ENCODE measurements at regions not wholly inside any gene's neighbourhood (a gene's known extent, or its start where the extent isn't known, plus 50 kb on each side); places are given as distances from the start of the nearest gene placed in this dataset.

DNA sequence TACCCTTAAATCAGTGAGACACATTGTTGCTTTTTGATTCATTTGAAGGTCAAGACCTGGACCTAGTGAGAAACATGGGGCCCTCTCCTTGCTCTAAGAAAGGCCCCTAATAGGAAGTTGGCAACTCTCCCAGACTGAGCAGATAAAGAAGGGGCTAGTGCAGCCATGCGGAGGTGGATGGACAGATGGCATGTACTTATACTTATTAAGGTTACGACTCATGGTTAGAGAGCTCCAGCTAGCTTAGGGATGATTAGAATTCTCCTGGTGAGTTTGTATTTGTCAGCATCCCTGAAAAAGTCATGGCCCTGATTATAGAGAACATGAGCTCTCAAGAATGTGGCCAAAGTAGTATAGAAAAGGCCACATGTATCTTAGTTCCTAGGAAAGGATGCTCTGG, 112.1 kb upstream of the BDNF start:
- Histone ChIP-seq H3K9me3 (replicated peaks in 1 of 2; ENCODE audit: control insufficient read depth in 1 of 2, insufficient read depth in 1 of 2, low read length in 2 of 2) (no peaks in the 10 kb centered on the region), H3K4me1 (ENCODE audit: control insufficient read depth in 1 of 2, insufficient read depth in 2 of 2, low read length in 2 of 2) (no peaks in the 10 kb centered on the region), H3K36me3 (replicated peaks in 1 of 2; ENCODE audit: control insufficient read depth in 1 of 2, insufficient read depth in 2 of 2, low read length in 2 of 2) (no peaks in the 10 kb centered on the region), H3K79me2 (ENCODE audit: insufficient read depth, low read length) (no peaks in the 10 kb centered on the region), H2AFZ (ENCODE audit: insufficient read depth, low read depth, low read length, poor library complexity, severe bottlenecking) (no peak overlapping the region), H3K27me3 (ENCODE audit: control insufficient read depth in 2 of 2, insufficient read depth in 2 of 2, low read length in 2 of 2) (no peaks in the 10 kb centered on the region), H3K4me3 (replicated peaks in 1 of 3; ENCODE audit: low read depth in 2 of 3, low read length in 3 of 3) (no peak overlapping the region), H3K4me2 (replicated peaks; ENCODE audit: extremely low read depth, low read length, poor library complexity, severe bottlenecking) (no peak overlapping the region), H3K27ac (ENCODE audit: low read depth in 1 of 2, low read length in 2 of 2) (no peak overlapping the region), H4K20me1 (ENCODE audit: insufficient read depth, low read length) (no peaks in the 10 kb centered on the region), H3K9ac (ENCODE audit: insufficient read depth, low read length, poor library complexity, severe bottlenecking) (no peak overlapping the region)
- Mint-ChIP-seq H3K9me3 (peaks cover under 1 to 17% (median 2%) of the 10 kb centered on the region in 7 donors), H3K4me3 (no peak overlapping the region), H3K27ac (no peak overlapping the region), H3K36me3 (no peaks in the 10 kb centered on the region), H3K27me3 (ENCODE audit: low read depth in 3 of 3) (peaks cover 0 to 3% (median 3%) of the 10 kb centered on the region in 3 donors), H3K4me1 (no peaks in the 10 kb centered on the region)
- TF ChIP-seq, protein P1, sequence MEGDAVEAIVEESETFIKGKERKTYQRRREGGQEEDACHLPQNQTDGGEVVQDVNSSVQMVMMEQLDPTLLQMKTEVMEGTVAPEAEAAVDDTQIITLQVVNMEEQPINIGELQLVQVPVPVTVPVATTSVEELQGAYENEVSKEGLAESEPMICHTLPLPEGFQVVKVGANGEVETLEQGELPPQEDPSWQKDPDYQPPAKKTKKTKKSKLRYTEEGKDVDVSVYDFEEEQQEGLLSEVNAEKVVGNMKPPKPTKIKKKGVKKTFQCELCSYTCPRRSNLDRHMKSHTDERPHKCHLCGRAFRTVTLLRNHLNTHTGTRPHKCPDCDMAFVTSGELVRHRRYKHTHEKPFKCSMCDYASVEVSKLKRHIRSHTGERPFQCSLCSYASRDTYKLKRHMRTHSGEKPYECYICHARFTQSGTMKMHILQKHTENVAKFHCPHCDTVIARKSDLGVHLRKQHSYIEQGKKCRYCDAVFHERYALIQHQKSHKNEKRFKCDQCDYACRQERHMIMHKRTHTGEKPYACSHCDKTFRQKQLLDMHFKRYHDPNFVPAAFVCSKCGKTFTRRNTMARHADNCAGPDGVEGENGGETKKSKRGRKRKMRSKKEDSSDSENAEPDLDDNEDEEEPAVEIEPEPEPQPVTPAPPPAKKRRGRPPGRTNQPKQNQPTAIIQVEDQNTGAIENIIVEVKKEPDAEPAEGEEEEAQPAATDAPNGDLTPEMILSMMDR (IDR thresholded peaks at IDR 0.05), result no peak
- intact Hi-C loops (cut with micrococcal nuclease), result no loop called here
- WGBS (ENCODE audit: insufficient coverage), result 100% methylated on average over 2 of the region's 2 CpGs
- no peak for DNase-seq

- H3K4me1 Mint-ChIP-seq, result no peaks in the 10 kb centered on the region
These were observed 107.3 kb upstream of the BDNF start for GRCh38 chr11:27807596-27807995.

More at GRCh38 chr11:27807596-27807995, 107.3 kb upstream of the BDNF start:
- WGBS (ENCODE audit: insufficient coverage), result no CpG with 5 or more reads among the region's 2 CpGs
- Mint-ChIP-seq H3K9me3 (peaks cover 2 to 13% (median 6%) of the 10 kb centered on the region in 7 donors), H3K27ac (no peak overlapping the region), H3K36me3 (no peaks in the 10 kb centered on the region), H3K4me3 (no peak overlapping the region), H3K27me3 (ENCODE audit: low read depth in 3 of 3) (peaks cover 0 to 3% (median 0%) of the 10 kb centered on the region in 3 donors)
- Histone ChIP-seq H3K4me3 (replicated peaks in 1 of 3; ENCODE audit: low read depth in 2 of 3, low read length in 3 of 3) (no peak overlapping the region), H2AFZ (ENCODE audit: insufficient read depth, low read depth, low read length, poor library complexity, severe bottlenecking) (no peak overlapping the region), H3K4me2 (replicated peaks; ENCODE audit: extremely low read depth, low read length, poor library complexity, severe bottlenecking) (no peak overlapping the region), H3K4me1 (ENCODE audit: control insufficient read depth in 1 of 2, insufficient read depth in 2 of 2, low read length in 2 of 2) (no peaks in the 10 kb centered on the region), H3K9me3 (replicated peaks in 1 of 2; ENCODE audit: control insufficient read depth in 1 of 2, insufficient read depth in 1 of 2, low read length in 2 of 2) (no peaks in the 10 kb centered on the region), H3K9ac (ENCODE audit: insufficient read depth, low read length, poor library complexity, severe bottlenecking) (no peak overlapping the region), H3K79me2 (ENCODE audit: insufficient read depth, low read length) (no peaks in the 10 kb centered on the region), H3K36me3 (replicated peaks in 1 of 2; ENCODE audit: control insufficient read depth in 1 of 2, insufficient read depth in 2 of 2, low read length in 2 of 2) (no peaks in the 10 kb centered on the region), H3K27me3 (ENCODE audit: control insufficient read depth in 2 of 2, insufficient read depth in 2 of 2, low read length in 2 of 2) (no peaks in the 10 kb centered on the region), H3K27ac (ENCODE audit: low read depth in 1 of 2, low read length in 2 of 2) (no peak overlapping the region), H4K20me1 (ENCODE audit: insufficient read depth, low read length) (no peaks in the 10 kb centered on the region)
- TF ChIP-seq, protein P1 (IDR thresholded peaks at IDR 0.05), result no peak
- DNase-seq, result no peak
- intact Hi-C loops (cut with micrococcal nuclease), result no loop called here

All from CD14-positive monocyte (primary cell).